K562 (cell line): ENCODE measurements at regions not wholly inside any gene's neighbourhood (a gene's known extent, or its start where the extent isn't known, plus 50 kb on each side); places are given as distances from the start of the nearest gene placed in this dataset.

ENCODE experiments used
- ADNP ChIP-seq: fragments of 200-800 bp; sonication (Bioruptor generic); IDR thresholded peaks from 2 replicates; pipeline ENCODE4 v1.6.1; 2016; ENCODE audit warnings: missing genetic modification characterization, missing compliant biosample characterization
- ATF2 ChIP-seq: sonication (generic); formaldehyde crosslinking; IDR thresholded peaks from 2 replicates; pipeline ENCODE4 v1.8.1; 2022; ENCODE audit warnings: missing genetic modification reagents
- BMI1 ChIP-seq: fragments of 150-350 bp; IDR thresholded peaks from 2 replicates; pipeline ENCODE4 v1.6.1; 2014; ENCODE audit warnings: low read length
- CC2D1A ChIP-seq: fragments of 450-650 bp; IDR thresholded peaks from 2 replicates; pipeline ENCODE4 v1.6.1; 2017; ENCODE audit warnings: mild to moderate bottlenecking
- DEAF1 ChIP-seq: fragments of 450-650 bp; formaldehyde crosslinking; IDR thresholded peaks from 2 replicates; pipeline ENCODE4 v1.4.0; 2020; ENCODE audit warnings: mild to moderate bottlenecking, moderate library complexity
- EP400 ChIP-seq: fragments of 450-650 bp; IDR thresholded peaks from 2 replicates; pipeline ENCODE4 v1.6.1; 2017; ENCODE audit warnings: antibody characterized with exemption, mild to moderate bottlenecking, moderate library complexity
- GATAD2A ChIP-seq: fragments of 450-650 bp; IDR thresholded peaks from 2 replicates; pipeline ENCODE4 v1.6.1; 2017
- HCFC1 ChIP-seq: IDR thresholded peaks from 2 replicates; pipeline ENCODE4 v1.6.1; 2012; ENCODE audit warnings: low read depth, low read length, improper control_type of control experiment
- HNRNPLL ChIP-seq: fragments of 200-400 bp; formaldehyde crosslinking; IDR thresholded peaks from 2 replicates; pipeline ENCODE4 v1.6.1; 2017; ENCODE audit warnings: low read length, low read depth, mild to moderate bottlenecking; ENCODE audit not compliant: poor library complexity, severe bottlenecking
- IRF9 ChIP-seq: fragments of 450-650 bp; IDR thresholded peaks from 2 replicates; pipeline ENCODE4 v1.6.1; 2016; ENCODE audit warnings: missing biosample characterization, missing genetic modification characterization
- KAT2B ChIP-seq: IDR thresholded peaks from one replicate; pipeline ENCODE4 v1.6.1; 2012; ENCODE audit warnings: low read depth, mild to moderate bottlenecking, control low read depth, inconsistent platforms, low read length, moderate library complexity
- PATZ1 ChIP-seq: fragments of 250-450 bp; sonication (Bioruptor Pico); IDR thresholded peaks from 2 replicates; pipeline ENCODE4 v1.5.0; 2020; ENCODE audit warnings: mild to moderate bottlenecking, borderline replicate concordance
- RBM25 ChIP-seq: fragments of 200-400 bp; formaldehyde crosslinking; IDR thresholded peaks from 2 replicates; pipeline ENCODE4 v1.6.1; 2018; ENCODE audit warnings: low read length, low read depth, moderate library complexity; ENCODE audit not compliant: severe bottlenecking
- SAFB ChIP-seq: fragments of 200-400 bp; formaldehyde crosslinking; IDR thresholded peaks from 2 replicates; pipeline ENCODE4 v1.6.1; 2017; ENCODE audit warnings: low read depth, low read length, borderline replicate concordance
- SP2 ChIP-seq: IDR thresholded peaks from 2 replicates; pipeline ENCODE4 v1.6.1; 2011; ENCODE audit warnings: mild to moderate bottlenecking, low read depth, low read length, moderate library complexity; ENCODE audit not compliant: poor library complexity, severe bottlenecking; ENCODE audit errors: extremely low read depth
- TAF9B ChIP-seq: fragments of 450-650 bp; IDR thresholded peaks from 2 replicates; pipeline ENCODE4 v1.6.1; 2018; ENCODE audit warnings: mild to moderate bottlenecking; ENCODE audit not compliant: partially characterized antibody
- ZBTB5 ChIP-seq: fragments of 450-650 bp; IDR thresholded peaks from 2 replicates; pipeline ENCODE4 v1.6.1; 2017; ENCODE audit warnings: antibody characterized with exemption
- ZNF395 ChIP-seq: fragments of 200-800 bp; sonication (Bioruptor generic); IDR thresholded peaks from 2 replicates; pipeline ENCODE4 v1.6.1; 2017; ENCODE audit warnings: missing genetic modification characterization, missing compliant biosample characterization

GRCh38 chr6:147449405-147450161 is 58.9 kb upstream of the SAMD5 start (continued):
- TF ChIP-seq TAF9B, result no peak
- TF ChIP-seq HNRNPLL, result no peak
- peak; percentile 87; the same call in 1 of the 2 replicates for TF ChIP-seq PATZ1 (CRISPR knock-in tag)
- TF ChIP-seq SP2, result no peak
- no peak for TF ChIP-seq GATAD2A
- peak; percentile 95 for TF ChIP-seq IRF9 (tag)
- no peak for TF ChIP-seq ZBTB5
- TF ChIP-seq BMI1, result no peak
- no peak for TF ChIP-seq ADNP (tag)
- TF ChIP-seq EP400, result no peak
- TF ChIP-seq HCFC1, result no peak; the same call in 1 of the 2 replicates
- TF ChIP-seq SAFB, result no peak
- TF ChIP-seq DEAF1 (CRISPR knock-in tag), result peak; percentile 51
- no peak for TF ChIP-seq ATF2 (CRISPR knock-in tag)
- no peak for TF ChIP-seq KAT2B
- no peak for TF ChIP-seq CC2D1A
- peak; percentile 100 for TF ChIP-seq ZNF395
- TF ChIP-seq RBM25, result no peak
